A549 (cell line): ENCODE measurements at regions not wholly inside any gene's neighbourhood (a gene's known extent, or its start where the extent isn't known, plus 50 kb on each side); places are given as distances from the start of the nearest gene placed in this dataset.

Experiments used
- ATAC-seq, 2 experiments: fragments of 200-7000 bp in 1 of 2; fragments of >200 bp in 1 of 2; cut with Nextera tagmentation in 1 of 2; cut with Tn5 transposase in 1 of 2; 3 replicates each; pipeline versions ENCODE4 v1.8.0 to v1.9.1; 2018 to 2020; ENCODE audit warnings: mild to moderate bottlenecking in 1 of 2, moderate library complexity in 1 of 2
- CTCF ChIA-PET: fragments of 300-600 bp; sonication (Branson Sonifier 250); formaldehyde crosslinking; extraction: SDS; loops from one replicate; lab custom pipeline; 2021; ENCODE audit warnings: antibody characterized with exemption, inconsistent platforms; lab: Yijun Ruan, JAX
- POLR2A ChIA-PET: fragments of 350-600 bp; formaldehyde crosslinking; extraction: SDS; loops from one replicate; lab custom pipeline; 2021; ENCODE audit warnings: antibody characterized with exemption, inconsistent platforms; lab: Yijun Ruan, JAX
- DNase-seq, 2 experiments: peaks; one replicate each; pipeline versions ENCODE4 v3.0.0 to v3.0.0-alpha.2; 2011 to 2016; ENCODE audit warnings: low read depth in 1 of 2, low spot score in 1 of 2
- FAIRE-seq: peaks from 2 replicates; lab custom pipeline; 2011; peaks lifted over from hg19 to GRCh38; lab: Jason Lieb, UNC
- H3K27ac ChIP-seq, 2 experiments: fragments of >200 bp; sonication (Bioruptor Twin); formaldehyde crosslinking; 3 replicates each; pipeline ENCODE4 v1.5.1; 2016 to 2017
- H3K4me1 ChIP-seq: fragments of >200 bp; sonication (Bioruptor Twin); formaldehyde crosslinking; 3 replicates; pipeline ENCODE4 v1.6.1; 2016
- H3K4me2 ChIP-seq: fragments of >200 bp; sonication (Bioruptor Twin); formaldehyde crosslinking; 3 replicates; pipeline ENCODE4 v1.6.1; 2016
- H3K4me3 ChIP-seq: fragments of >200 bp; sonication (Bioruptor Twin); formaldehyde crosslinking; 3 replicates; pipeline ENCODE4 v1.5.1; 2016
- H3K9me3 ChIP-seq: fragments of >200 bp; sonication (Bioruptor Twin); formaldehyde crosslinking; 3 replicates; pipeline ENCODE4 v1.6.1; 2016
- CBX2 ChIP-seq: fragments of 200-600 bp; sonication (generic); IDR thresholded peaks from 2 replicates; pipeline ENCODE4 v1.6.1; 2016; ENCODE audit warnings: low read depth, mild to moderate bottlenecking, borderline replicate concordance
- CEBPB ChIP-seq, 2 experiments: fragments of >200 bp in 1 of 2; sonication (Bioruptor Twin) in 1 of 2; formaldehyde crosslinking in 1 of 2; IDR thresholded peaks; 2 replicates each; pipeline ENCODE4 v1.6.1; 2012 to 2016
- EP300 ChIP-seq, 2 experiments: fragments of >200 bp; sonication (Bioruptor Twin); formaldehyde crosslinking; IDR thresholded peaks; 2 replicates in 1 of 2; 3 replicates in 1 of 2; pipeline ENCODE4 v1.6.1; 2016 to 2017
- FOSL2 ChIP-seq, 2 experiments: fragments of 450-650 bp in 1 of 2; fragments of >200 bp in 1 of 2; sonication (Bioruptor Twin) in 1 of 2; formaldehyde crosslinking; IDR thresholded peaks; 2 replicates each; pipeline versions ENCODE4 v1.5.0 to v1.6.1; 2016 to 2020; ENCODE audit warnings: mild to moderate bottlenecking in 1 of 2, moderate library complexity in 1 of 2
- FOXS1 ChIP-seq: fragments of 250-450 bp; sonication (Bioruptor Pico); IDR thresholded peaks from 2 replicates; pipeline ENCODE4 v1.5.0; 2020; ENCODE audit warnings: mild to moderate bottlenecking, moderate library complexity
- GATA3 ChIP-seq: IDR thresholded peaks from 2 replicates; pipeline ENCODE4 v1.6.1; 2012; ENCODE audit warnings: borderline replicate concordance
- HDAC2 ChIP-seq: fragments of 200-600 bp; sonication (generic); IDR thresholded peaks from 2 replicates; pipeline ENCODE4 v1.6.1; 2016
- HEYL ChIP-seq: fragments of 250-450 bp; sonication (Bioruptor Pico); IDR thresholded peaks from 2 replicates; pipeline ENCODE4 v1.8.0; 2021; ENCODE audit warnings: mild to moderate bottlenecking, moderate library complexity
- HOXA7 ChIP-seq: fragments of 250-450 bp; sonication (Bioruptor Pico); IDR thresholded peaks from 2 replicates; pipeline ENCODE4 v1.5.0; 2020; ENCODE audit warnings: mild to moderate bottlenecking, moderate library complexity
- HOXB13 ChIP-seq: fragments of 250-450 bp; sonication (Bioruptor Pico); IDR thresholded peaks from 2 replicates; pipeline ENCODE4 v1.5.0; 2020; ENCODE audit warnings: low read depth, mild to moderate bottlenecking, moderate library complexity
- HOXB5 ChIP-seq: fragments of 250-450 bp; sonication (Bioruptor Pico); IDR thresholded peaks from 2 replicates; pipeline ENCODE4 v1.5.0; 2020; ENCODE audit warnings: mild to moderate bottlenecking, moderate library complexity
- MAFK ChIP-seq: fragments of 450-650 bp; IDR thresholded peaks from 2 replicates; pipeline ENCODE4 v1.6.1; 2014; ENCODE audit not compliant: partially characterized antibody
- NFE2L2 ChIP-seq: fragments of 150-350 bp; conservative IDR thresholded peaks from 2 replicates; pipeline ENCODE4 v1.6.1; 2014; ENCODE audit warnings: low read length
- NPAS2 ChIP-seq: fragments of 250-450 bp; sonication (Bioruptor Pico); IDR thresholded peaks from 2 replicates; pipeline ENCODE4 v1.8.0; 2022; ENCODE audit warnings: mild to moderate bottlenecking, moderate library complexity, borderline replicate concordance
- PHF8 ChIP-seq: fragments of 200-600 bp; sonication (generic); IDR thresholded peaks from 2 replicates; pipeline ENCODE4 v1.6.1; 2016; ENCODE audit warnings: low read depth, mild to moderate bottlenecking, antibody characterized with exemption, moderate library complexity, borderline replicate concordance
- RAD21 ChIP-seq, 2 experiments: fragments of >200 bp in 1 of 2; sonication (Bioruptor Twin) in 1 of 2; formaldehyde crosslinking in 1 of 2; IDR thresholded peaks in 1 of 2; conservative IDR thresholded peaks in 1 of 2; 2 replicates in 1 of 2; 3 replicates in 1 of 2; pipeline ENCODE4 v1.6.1; 2012 to 2018; ENCODE audit warnings: inconsistent platforms in 1 of 2
- SMC3 ChIP-seq: fragments of >200 bp; sonication (Bioruptor Twin); formaldehyde crosslinking; IDR thresholded peaks from 3 replicates; pipeline ENCODE4 v1.6.1; 2018; ENCODE audit warnings: inconsistent platforms
- SREBF2 ChIP-seq: fragments of 450-650 bp; IDR thresholded peaks from 2 replicates; pipeline ENCODE4 v1.6.1; 2014; ENCODE audit warnings: mild to moderate bottlenecking, moderate library complexity
- TFCP2L1 ChIP-seq: fragments of 250-450 bp; sonication (Bioruptor Pico); IDR thresholded peaks from 2 replicates; pipeline ENCODE4 v1.5.0; 2021; ENCODE audit warnings: mild to moderate bottlenecking
- ZNF302 ChIP-seq: fragments of 250-450 bp; sonication (Bioruptor Pico); IDR thresholded peaks from 2 replicates; pipeline ENCODE4 v1.9.0; 2021; ENCODE audit warnings: inconsistent platforms, mild to moderate bottlenecking, moderate library complexity
- ZSCAN20 ChIP-seq: fragments of 250-450 bp; sonication (Bioruptor Pico); IDR thresholded peaks from 2 replicates; pipeline ENCODE4 v1.8.0; 2022; ENCODE audit warnings: mild to moderate bottlenecking, moderate library complexity
- WGBS: methylation state at CpG from one replicate; pipeline ENCODE4 v1.1.6; 2017; ENCODE audit errors: missing lambda C conversion rate; 5-methylcytosine and 5-hydroxymethylcytosine counted together
- small RNA-seq, 6 experiments: library from RNA; depleted of rRNA; stranded (forward); fragments of <200 nt; gene quantifications; one replicate each; pipeline ENCODE3, GENCODE V24; 2012
- TF ChIP-seq, protein P1 (sequence below): fragments of 150-350 bp; IDR thresholded peaks from 2 replicates; pipeline ENCODE4 v1.6.1; 2014; ENCODE audit warnings: low read depth, mild to moderate bottlenecking, low read length
- TF ChIP-seq, protein P2 (sequence below): fragments of >200 bp; sonication (Bioruptor Twin); formaldehyde crosslinking; IDR thresholded peaks from 3 replicates; pipeline ENCODE4 v1.6.1; 2016
- TF ChIP-seq, protein P3 (sequence below): fragments of >200 bp; sonication (Bioruptor Twin); formaldehyde crosslinking; IDR thresholded peaks from 3 replicates; pipeline ENCODE4 v1.5.1; 2016
- TF ChIP-seq, protein P4 (sequence below): fragments of 450-650 bp; IDR thresholded peaks from 2 replicates; pipeline ENCODE4 v1.6.1; 2014; ENCODE audit warnings: antibody characterized with exemption

DNA sequence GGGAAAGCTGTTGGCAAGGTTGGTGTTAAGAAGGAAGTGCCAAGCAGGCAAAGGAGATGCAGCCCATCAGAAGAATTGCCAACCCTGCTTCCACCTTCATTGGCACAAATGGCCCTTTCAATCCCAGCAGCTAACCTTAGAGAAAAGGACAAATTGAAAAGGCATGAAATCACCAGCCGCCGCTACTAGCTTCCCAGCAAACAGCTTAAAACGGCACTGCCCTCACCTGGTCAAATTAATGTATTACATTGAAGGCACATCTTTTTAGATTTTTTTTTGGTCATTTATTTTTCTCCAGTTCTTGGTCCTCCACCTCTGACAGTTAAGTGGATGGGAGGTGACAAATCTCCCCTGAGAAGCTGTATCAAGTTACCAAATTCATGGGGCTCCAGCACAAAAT is 51.0 kb upstream of the NHSL2 start:
- FAIRE-seq = peak; percentile 7
- POLR2A ChIA-PET = no interaction called here

More for the DNA sequence above, 51.0 kb upstream of the NHSL2 start:
- no peak overlapping the region for H3K4me3 ChIP-seq
- TF ChIP-seq PHF8 = no peak
- TF ChIP-seq HOXB5 (CRISPR knock-in tag) = no peak
- no peak for TF ChIP-seq CEBPB (IDR thresholded peaks at IDR 0.05)
- TF ChIP-seq HOXB13 (CRISPR knock-in tag) = no peak
- TF ChIP-seq NPAS2 (CRISPR knock-in tag) = no peak
- no peak for TF ChIP-seq FOXS1
- TF ChIP-seq EP300 (IDR thresholded peaks at IDR 0.05) = no peak
- TF ChIP-seq ZSCAN20 (CRISPR knock-in tag) = no peak
- no peak for TF ChIP-seq MAFK
- TF ChIP-seq, protein P1, sequence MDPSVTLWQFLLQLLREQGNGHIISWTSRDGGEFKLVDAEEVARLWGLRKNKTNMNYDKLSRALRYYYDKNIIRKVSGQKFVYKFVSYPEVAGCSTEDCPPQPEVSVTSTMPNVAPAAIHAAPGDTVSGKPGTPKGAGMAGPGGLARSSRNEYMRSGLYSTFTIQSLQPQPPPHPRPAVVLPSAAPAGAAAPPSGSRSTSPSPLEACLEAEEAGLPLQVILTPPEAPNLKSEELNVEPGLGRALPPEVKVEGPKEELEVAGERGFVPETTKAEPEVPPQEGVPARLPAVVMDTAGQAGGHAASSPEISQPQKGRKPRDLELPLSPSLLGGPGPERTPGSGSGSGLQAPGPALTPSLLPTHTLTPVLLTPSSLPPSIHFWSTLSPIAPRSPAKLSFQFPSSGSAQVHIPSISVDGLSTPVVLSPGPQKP = no peak
- TF ChIP-seq, protein P2, sequence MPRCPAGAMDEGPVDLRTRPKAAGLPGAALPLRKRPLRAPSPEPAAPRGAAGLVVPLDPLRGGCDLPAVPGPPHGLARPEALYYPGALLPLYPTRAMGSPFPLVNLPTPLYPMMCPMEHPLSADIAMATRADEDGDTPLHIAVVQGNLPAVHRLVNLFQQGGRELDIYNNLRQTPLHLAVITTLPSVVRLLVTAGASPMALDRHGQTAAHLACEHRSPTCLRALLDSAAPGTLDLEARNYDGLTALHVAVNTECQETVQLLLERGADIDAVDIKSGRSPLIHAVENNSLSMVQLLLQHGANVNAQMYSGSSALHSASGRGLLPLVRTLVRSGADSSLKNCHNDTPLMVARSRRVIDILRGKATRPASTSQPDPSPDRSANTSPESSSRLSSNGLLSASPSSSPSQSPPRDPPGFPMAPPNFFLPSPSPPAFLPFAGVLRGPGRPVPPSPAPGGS = no peak
- no peak for TF ChIP-seq HOXA7
- no peak for TF ChIP-seq NFE2L2
- TF ChIP-seq, protein P3, sequence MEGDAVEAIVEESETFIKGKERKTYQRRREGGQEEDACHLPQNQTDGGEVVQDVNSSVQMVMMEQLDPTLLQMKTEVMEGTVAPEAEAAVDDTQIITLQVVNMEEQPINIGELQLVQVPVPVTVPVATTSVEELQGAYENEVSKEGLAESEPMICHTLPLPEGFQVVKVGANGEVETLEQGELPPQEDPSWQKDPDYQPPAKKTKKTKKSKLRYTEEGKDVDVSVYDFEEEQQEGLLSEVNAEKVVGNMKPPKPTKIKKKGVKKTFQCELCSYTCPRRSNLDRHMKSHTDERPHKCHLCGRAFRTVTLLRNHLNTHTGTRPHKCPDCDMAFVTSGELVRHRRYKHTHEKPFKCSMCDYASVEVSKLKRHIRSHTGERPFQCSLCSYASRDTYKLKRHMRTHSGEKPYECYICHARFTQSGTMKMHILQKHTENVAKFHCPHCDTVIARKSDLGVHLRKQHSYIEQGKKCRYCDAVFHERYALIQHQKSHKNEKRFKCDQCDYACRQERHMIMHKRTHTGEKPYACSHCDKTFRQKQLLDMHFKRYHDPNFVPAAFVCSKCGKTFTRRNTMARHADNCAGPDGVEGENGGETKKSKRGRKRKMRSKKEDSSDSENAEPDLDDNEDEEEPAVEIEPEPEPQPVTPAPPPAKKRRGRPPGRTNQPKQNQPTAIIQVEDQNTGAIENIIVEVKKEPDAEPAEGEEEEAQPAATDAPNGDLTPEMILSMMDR = peak; percentile 61
- no peak for TF ChIP-seq FOSL2 (IDR thresholded peaks at IDR 0.05)
- TF ChIP-seq FOSL2 (CRISPR knock-in tag; IDR thresholded peaks at IDR 0.05) = no peak
- TF ChIP-seq SREBF2 = no peak
- TF ChIP-seq HDAC2 = no peak
- peak; percentile 47; the same call in 2 of the 3 replicates for TF ChIP-seq SMC3
- no peak for TF ChIP-seq GATA3
- no peak for TF ChIP-seq ZNF302 (CRISPR knock-in tag)
- TF ChIP-seq, protein P4, sequence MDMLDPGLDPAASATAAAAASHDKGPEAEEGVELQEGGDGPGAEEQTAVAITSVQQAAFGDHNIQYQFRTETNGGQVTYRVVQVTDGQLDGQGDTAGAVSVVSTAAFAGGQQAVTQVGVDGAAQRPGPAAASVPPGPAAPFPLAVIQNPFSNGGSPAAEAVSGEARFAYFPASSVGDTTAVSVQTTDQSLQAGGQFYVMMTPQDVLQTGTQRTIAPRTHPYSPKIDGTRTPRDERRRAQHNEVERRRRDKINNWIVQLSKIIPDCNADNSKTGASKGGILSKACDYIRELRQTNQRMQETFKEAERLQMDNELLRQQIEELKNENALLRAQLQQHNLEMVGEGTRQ = no peak
- TF ChIP-seq HEYL (CRISPR knock-in tag) = no peak
- no peak for TF ChIP-seq TFCP2L1 (CRISPR knock-in tag)
- TF ChIP-seq RAD21 (conservative IDR thresholded peaks at IDR 0.05 in 1 of 2, IDR thresholded peaks at IDR 0.05 in 1 of 2) = peak; percentile 57 to 67; a peak in 4 of 5 replicates
- no peak for TF ChIP-seq CBX2
- WGBS = 10% methylated on average over 3 of the region's 3 CpGs
- CTCF ChIA-PET = interaction anchor here (0.6 to 1.5 kb wide), 10 partner anchors 9 to 283 kb away, joined by 3 to 5 read pairs (median 3); no protein-coding TSS in a partner anchor
- peak overlapping the region; percentile 34; the same call in 1 of the 3 replicates for H3K4me2 ChIP-seq
- no peaks in the 10 kb centered on the region for H3K9me3 ChIP-seq
- no peaks in the 10 kb centered on the region for H3K4me1 ChIP-seq
- H3K27ac ChIP-seq = no peak overlapping the region
- ATAC-seq (peak; percentile 30 to 56; a peak in 2 of 6 replicates), DNase-seq (peak in 1 of 2 experiments; percentile 43)

Small RNA genes in the stretch of these regions (small RNA-seq; reads per million reads assigned to genes)
- 0 reads per million in 6 experiments for gene BX276092.3
